NCI-H1930 (cell line): ENCODE measurements at regions not wholly inside any gene's neighbourhood (a gene's known extent, or its start where the extent isn't known, plus 50 kb on each side); places are given as distances from the start of the nearest gene placed in this dataset.

Source experiments
- DNase-seq, 2 experiments: peaks; one replicate each; lab custom pipeline; 2025; lab: John Stamatoyannopoulos, UW

- no peak for DNase-seq
Observed at GRCh38 chr20:16174311-16174710, 398.9 kb downstream of the KIF16B start.

GRCh38 chr20:16173044-16173443 is 400.2 kb downstream of the KIF16B start:
- no peak for DNase-seq

- no peak for DNase-seq
Observed at GRCh38 chr20:16171180-16171579, 402.1 kb downstream of the KIF16B start.

GRCh38 chr20:16170406-16170971 is 402.8 kb downstream of the KIF16B start:
- no peak for DNase-seq

GRCh38 chr20:16167423-16168130 is 405.7 kb downstream of the KIF16B start:
- DNase-seq: no peak

- DNase-seq: no peak
Observed at GRCh38 chr20:16166737-16167136, 406.5 kb downstream of the KIF16B start.

GRCh38 chr20:16158976-16159286 is 414.3 kb downstream of the KIF16B start:
- DNase-seq: no peak

- no peak for DNase-seq
Observed at GRCh38 chr20:16158090-16158975, 414.9 kb downstream of the KIF16B start.

- no peak for DNase-seq
Observed at GRCh38 chr20:16147916-16148315, 425.3 kb downstream of the KIF16B start.

- no peak for DNase-seq
Observed at GRCh38 chr20:16147216-16147615, 426.0 kb downstream of the KIF16B start.

- no peak for DNase-seq
Observed at GRCh38 chr20:16145919-16146318, 427.3 kb downstream of the KIF16B start.

- DNase-seq: no peak
Observed at GRCh38 chr20:16143596-16143995, 429.7 kb downstream of the KIF16B start.

GRCh38 chr20:16135630-16136029 is 437.6 kb downstream of the KIF16B start:
- DNase-seq: no peak

GRCh38 chr20:16132036-16132798 is 441.0 kb downstream of the KIF16B start:
- DNase-seq: no peak

- no peak for DNase-seq
Observed at GRCh38 chr20:16129411-16129810, 443.8 kb downstream of the KIF16B start.

GRCh38 chr20:16128538-16129106 is 444.6 kb downstream of the KIF16B start:
- no peak for DNase-seq

- no peak for DNase-seq
Observed at GRCh38 chr20:16125816-16126215, 447.4 kb downstream of the KIF16B start.

- no peak for DNase-seq
Observed at GRCh38 chr20:16124911-16125776, 448.1 kb downstream of the KIF16B start.

GRCh38 chr20:16124491-16124890 is 448.8 kb downstream of the KIF16B start:
- no peak for DNase-seq

GRCh38 chr20:16123623-16124022 is 449.6 kb downstream of the KIF16B start:
- DNase-seq: no peak

GRCh38 chr20:16119909-16120308 is 453.3 kb downstream of the KIF16B start:
- DNase-seq: no peak
